ENCODE measurements at regions not wholly inside any gene's neighbourhood (a gene's known extent, or its start where the extent isn't known, plus 50 kb on each side); places are given as distances from the start of the nearest gene placed in this dataset.

GRCh38 chr1:234875953-234876855, 252.4 kb downstream of the TOMM20 start:
- Histone ChIP-seq H3K36me3 (replicated peaks in 1 of 2; ENCODE audit: control insufficient read depth in 1 of 2, insufficient read depth in 2 of 2, low read length in 1 of 2) (no peaks in the 10 kb centered on the region), H3K9me2 (no peaks in the 10 kb centered on the region), H3K27ac (ENCODE audit: low read depth in 2 of 2, low read length in 1 of 2) (no peak overlapping the region), H2AFZ (ENCODE audit: low read depth) (no peak overlapping the region), H3F3A (replicated peaks; ENCODE audit: insufficient read depth) (no peaks in the 10 kb centered on the region), H3K9ac (no peak overlapping the region), H3K4me1 (ENCODE audit: control insufficient read depth in 1 of 2, insufficient read depth in 2 of 2, low read depth in 1 of 2, low read length in 1 of 2) (no peaks in the 10 kb centered on the region; a peak in 1 of 4 replicates), H3K9me3 (no peaks in the 10 kb centered on the region), H4K20me1 (ENCODE audit: insufficient read depth) (no peaks in the 10 kb centered on the region), H3K4me2 (no peak overlapping the region), H3K79me2 (ENCODE audit: insufficient read depth) (no peaks in the 10 kb centered on the region), H3K4me3 (ENCODE audit: low read depth in 2 of 2, low read length in 1 of 2) (no peak overlapping the region), H3K27me3 (ENCODE audit: insufficient read depth) (no peaks in the 10 kb centered on the region)
- POLR2A ChIA-PET = no interaction called here
- CTCF ChIA-PET = interaction anchor here (1.2 kb wide), 1 partner anchor 152 kb away, joined by 3 read pairs; no protein-coding TSS in a partner anchor
- WGBS (ENCODE audit: low lambda C conversion rate) = 84% methylated on average over 12 of the region's 15 CpGs
- DNase-seq = no peak
- TF ChIP-seq EP300 (IDR thresholded peaks at IDR 0.05; ENCODE audit: borderline replicate concordance in 1 of 2, low read depth in 1 of 2, low read length in 1 of 2) = no peak
- no peak for TF ChIP-seq GABPA (IDR thresholded peaks at IDR 0.05; ENCODE audit: low read depth)
- no peak for TF ChIP-seq EZH2phosphoT487 (IDR thresholded peaks at IDR 0.05; ENCODE audit: borderline replicate concordance, low read depth)
- TF ChIP-seq JUND (IDR thresholded peaks at IDR 0.05) = no peak
- no peak for TF ChIP-seq CHD2 (IDR thresholded peaks at IDR 0.05; ENCODE audit: low read length, partially characterized antibody)

DNA sequence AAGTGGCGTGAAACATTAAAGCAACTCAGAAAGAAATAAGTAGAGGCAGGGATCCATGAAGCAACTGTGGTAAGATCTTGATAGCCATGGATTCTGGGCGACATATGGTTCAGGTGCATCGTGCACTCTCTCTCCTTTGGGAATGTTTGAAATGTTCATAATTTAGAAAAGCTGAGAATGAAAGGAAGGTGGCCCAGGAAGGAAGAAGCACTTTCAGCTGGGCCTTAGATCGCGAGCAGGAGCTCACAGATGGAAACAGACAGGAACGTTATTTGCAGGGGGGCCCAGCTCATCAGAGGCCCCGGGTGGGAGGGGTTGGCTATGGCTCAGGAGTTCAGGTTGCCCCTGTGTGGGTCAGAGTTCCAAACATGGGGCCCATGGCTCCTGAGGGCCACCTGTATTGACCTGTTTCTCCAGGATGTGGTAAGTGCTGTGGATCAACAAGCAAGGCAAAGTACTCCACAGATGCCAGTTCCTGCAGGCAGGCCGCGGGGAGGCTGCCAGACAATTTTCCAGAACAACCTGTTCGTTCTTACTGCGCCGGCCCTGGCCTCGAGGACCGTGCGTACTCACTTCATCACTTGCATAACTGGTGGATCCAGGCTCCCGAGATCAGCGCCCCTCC, 253.2 kb downstream of the TOMM20 start:
- Histone ChIP-seq H3K27me3 (ENCODE audit: insufficient read depth) (no peaks in the 10 kb centered on the region), H3K9ac (no peak overlapping the region), H3K79me2 (ENCODE audit: insufficient read depth) (no peaks in the 10 kb centered on the region), H3K9me3 (no peaks in the 10 kb centered on the region), H3K4me2 (no peak overlapping the region), H3K9me2 (no peaks in the 10 kb centered on the region), H3F3A (replicated peaks; ENCODE audit: insufficient read depth) (no peaks in the 10 kb centered on the region), H2AFZ (ENCODE audit: low read depth) (no peak overlapping the region), H3K4me1 (ENCODE audit: control insufficient read depth in 1 of 2, insufficient read depth in 2 of 2, low read depth in 1 of 2, low read length in 1 of 2) (no peaks in the 10 kb centered on the region; a peak in 1 of 4 replicates), H3K27ac (ENCODE audit: low read depth in 2 of 2, low read length in 1 of 2) (no peak overlapping the region), H3K4me3 (ENCODE audit: low read depth in 2 of 2, low read length in 1 of 2) (no peak overlapping the region), H4K20me1 (ENCODE audit: insufficient read depth) (no peaks in the 10 kb centered on the region), H3K36me3 (replicated peaks in 1 of 2; ENCODE audit: control insufficient read depth in 1 of 2, insufficient read depth in 2 of 2, low read length in 1 of 2) (no peaks in the 10 kb centered on the region)
- TF ChIP-seq NRF1 (IDR thresholded peaks at IDR 0.05; ENCODE audit: low read depth, low read length) = no peak
- no peak for TF ChIP-seq RFX5 (IDR thresholded peaks at IDR 0.05; ENCODE audit: low read length)
- no peak for TF ChIP-seq FOXM1 (IDR thresholded peaks at IDR 0.05; ENCODE audit: low read depth)
- TF ChIP-seq CHD2 (IDR thresholded peaks at IDR 0.05; ENCODE audit: low read length, partially characterized antibody) = no peak
- no peak for TF ChIP-seq TAF1 (IDR thresholded peaks at IDR 0.05; ENCODE audit: borderline replicate concordance, low read depth, low read length)
- no peak for TF ChIP-seq RAD21 (IDR thresholded peaks at IDR 0.05; ENCODE audit: low read length)
- TF ChIP-seq, protein P1, sequence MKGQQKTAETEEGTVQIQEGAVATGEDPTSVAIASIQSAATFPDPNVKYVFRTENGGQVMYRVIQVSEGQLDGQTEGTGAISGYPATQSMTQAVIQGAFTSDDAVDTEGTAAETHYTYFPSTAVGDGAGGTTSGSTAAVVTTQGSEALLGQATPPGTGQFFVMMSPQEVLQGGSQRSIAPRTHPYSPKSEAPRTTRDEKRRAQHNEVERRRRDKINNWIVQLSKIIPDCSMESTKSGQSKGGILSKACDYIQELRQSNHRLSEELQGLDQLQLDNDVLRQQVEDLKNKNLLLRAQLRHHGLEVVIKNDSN (IDR thresholded peaks at IDR 0.05; ENCODE audit: borderline replicate concordance, low read depth) = no peak
- TF ChIP-seq FOXJ3 (CRISPR knock-in tag; IDR thresholded peaks at IDR 0.05) = no peak
- TF ChIP-seq, protein P2, sequence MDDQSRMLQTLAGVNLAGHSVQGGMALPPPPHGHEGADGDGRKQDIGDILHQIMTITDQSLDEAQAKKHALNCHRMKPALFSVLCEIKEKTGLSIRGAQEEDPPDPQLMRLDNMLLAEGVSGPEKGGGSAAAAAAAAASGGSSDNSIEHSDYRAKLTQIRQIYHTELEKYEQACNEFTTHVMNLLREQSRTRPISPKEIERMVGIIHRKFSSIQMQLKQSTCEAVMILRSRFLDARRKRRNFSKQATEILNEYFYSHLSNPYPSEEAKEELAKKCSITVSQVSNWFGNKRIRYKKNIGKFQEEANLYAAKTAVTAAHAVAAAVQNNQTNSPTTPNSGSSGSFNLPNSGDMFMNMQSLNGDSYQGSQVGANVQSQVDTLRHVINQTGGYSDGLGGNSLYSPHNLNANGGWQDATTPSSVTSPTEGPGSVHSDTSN (IDR thresholded peaks at IDR 0.05) = no peak
- no peak for TF ChIP-seq POLR2AphosphoS5 (IDR thresholded peaks at IDR 0.05; ENCODE audit: low read depth, low read length)
- TF ChIP-seq SIN3A (IDR thresholded peaks at IDR 0.05; ENCODE audit: borderline replicate concordance, low read depth, low read length) = no peak
- TF ChIP-seq, protein P3, sequence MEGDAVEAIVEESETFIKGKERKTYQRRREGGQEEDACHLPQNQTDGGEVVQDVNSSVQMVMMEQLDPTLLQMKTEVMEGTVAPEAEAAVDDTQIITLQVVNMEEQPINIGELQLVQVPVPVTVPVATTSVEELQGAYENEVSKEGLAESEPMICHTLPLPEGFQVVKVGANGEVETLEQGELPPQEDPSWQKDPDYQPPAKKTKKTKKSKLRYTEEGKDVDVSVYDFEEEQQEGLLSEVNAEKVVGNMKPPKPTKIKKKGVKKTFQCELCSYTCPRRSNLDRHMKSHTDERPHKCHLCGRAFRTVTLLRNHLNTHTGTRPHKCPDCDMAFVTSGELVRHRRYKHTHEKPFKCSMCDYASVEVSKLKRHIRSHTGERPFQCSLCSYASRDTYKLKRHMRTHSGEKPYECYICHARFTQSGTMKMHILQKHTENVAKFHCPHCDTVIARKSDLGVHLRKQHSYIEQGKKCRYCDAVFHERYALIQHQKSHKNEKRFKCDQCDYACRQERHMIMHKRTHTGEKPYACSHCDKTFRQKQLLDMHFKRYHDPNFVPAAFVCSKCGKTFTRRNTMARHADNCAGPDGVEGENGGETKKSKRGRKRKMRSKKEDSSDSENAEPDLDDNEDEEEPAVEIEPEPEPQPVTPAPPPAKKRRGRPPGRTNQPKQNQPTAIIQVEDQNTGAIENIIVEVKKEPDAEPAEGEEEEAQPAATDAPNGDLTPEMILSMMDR (IDR thresholded peaks at IDR 0.05) = no peak
- 97% methylated on average over 15 of the region's 17 CpGs for whole genome bisulfite sequencing (ENCODE audit: low lambda C conversion rate)
- POLR2A ChIA-PET = no interaction called here
- CTCF ChIA-PET = no interaction called here
- DNase-seq = no peak

Data from SK-N-SH (cell line).